Kidney (tissue), 13 donors: ENCODE measurements at regions not wholly inside any gene's neighbourhood (a gene's known extent, or its start where the extent isn't known, plus 50 kb on each side); places are given as distances from the start of the nearest gene placed in this dataset.

ENCODE experiments used
- DNase-seq, 5 donors: peaks; one replicate each; pipeline ENCODE4 v3.0.0-alpha.2; 2013 to 2020
- FAIRE-seq: peaks from 2 replicates; lab custom pipeline; 2012; peaks lifted over from hg19 to GRCh38; lab: Jason Lieb, UNC
- H3K27ac ChIP-seq, 2 donors: one replicate each; pipeline ENCODE4 v1.7.0; 2013; ENCODE audit warnings: low read depth in 2 of 2, low read length in 2 of 2, inconsistent platforms in 1 of 2
- H3K27me3 ChIP-seq: one replicate; pipeline ENCODE4 v1.7.1; 2013; ENCODE audit warnings: low read length, inconsistent platforms; ENCODE audit not compliant: control insufficient read depth, insufficient read depth
- H3K36me3 ChIP-seq, 3 donors: one replicate each; pipeline versions ENCODE4 v1.7.0 to v1.7.1; 2013; ENCODE audit warnings: low read length in 3 of 3, control low read depth in 1 of 3, inconsistent platforms in 1 of 3; ENCODE audit not compliant: insufficient read depth in 3 of 3, control insufficient read depth in 2 of 3
- H3K4me1 ChIP-seq, 3 donors: one replicate each; pipeline versions ENCODE4 v1.7.0 to v1.7.1; 2013; ENCODE audit warnings: low read length in 3 of 3, inconsistent platforms in 1 of 3, low read depth in 1 of 3; ENCODE audit not compliant: control insufficient read depth in 2 of 3, insufficient read depth in 2 of 3
- H3K4me3 ChIP-seq, 3 donors: one replicate each; pipeline versions ENCODE4 v1.7.0 to v1.8.1; 2013; ENCODE audit warnings: low read length in 3 of 3, control low read depth in 1 of 3, inconsistent platforms in 1 of 3
- H3K9ac ChIP-seq, 3 donors: one replicate each; pipeline versions ENCODE4 v1.7.0 to v1.7.1; 2013; ENCODE audit warnings: low read length in 3 of 3, control low read depth in 1 of 3, inconsistent platforms in 1 of 3
- H3K9me3 ChIP-seq, 3 donors: one replicate each; pipeline versions ENCODE4 v1.7.0 to v1.7.1; 2013; ENCODE audit warnings: low read length in 3 of 3, control low read depth in 1 of 3, inconsistent platforms in 1 of 3; ENCODE audit not compliant: control insufficient read depth in 2 of 3, insufficient read depth in 1 of 3
- intact Hi-C: fragments of 100-400 bp; cut with DNase I; formaldehyde crosslinking; loops from one replicate; pipeline ENCODE4 v1.11.1; 2022
- TF ChIP-seq, protein P1 (sequence below): IDR thresholded peaks from 3 replicates; pipeline ENCODE4 v1.5.1; 2012; ENCODE audit warnings: mild to moderate bottlenecking, moderate library complexity, borderline replicate concordance; ENCODE audit not compliant: insufficient read depth; ENCODE audit errors: extremely low read depth
- donor health status: control.
- donor health status: control.
- donor health status: control.
- donor health status: control.
- donor health status: control.
- donor health status: DM: yes; HTN: yes; CAD: no.
- donor health status: Normal renal cell carcinoma (clear cell type).

DNA sequence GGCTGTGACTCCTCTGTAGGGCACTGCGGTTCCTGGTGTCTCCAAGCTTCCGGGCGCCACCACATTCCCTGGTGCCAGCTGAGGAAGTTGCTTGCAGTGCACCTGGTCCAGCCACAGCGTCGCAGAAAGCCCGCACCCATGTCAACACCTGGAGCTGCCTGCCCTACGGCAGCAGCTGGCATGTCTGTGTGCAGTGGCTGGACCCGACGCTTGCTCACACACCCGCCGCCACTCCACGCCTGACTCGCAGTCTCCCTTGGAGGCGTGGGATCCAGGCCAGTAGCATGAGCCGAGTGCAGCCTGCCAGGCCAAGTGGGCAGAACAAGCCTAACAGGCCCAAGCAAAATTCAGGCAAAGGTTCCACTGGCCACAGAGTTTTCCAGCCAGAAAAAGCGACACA lies 118.1 kb upstream of the PHF14 start:
- DNase-seq, result peak in 1 of 5 donors; percentile 46
- no peaks in the 10 kb centered on the region for H3K27me3 ChIP-seq
- intact Hi-C loops, result no loop called here

DNA sequence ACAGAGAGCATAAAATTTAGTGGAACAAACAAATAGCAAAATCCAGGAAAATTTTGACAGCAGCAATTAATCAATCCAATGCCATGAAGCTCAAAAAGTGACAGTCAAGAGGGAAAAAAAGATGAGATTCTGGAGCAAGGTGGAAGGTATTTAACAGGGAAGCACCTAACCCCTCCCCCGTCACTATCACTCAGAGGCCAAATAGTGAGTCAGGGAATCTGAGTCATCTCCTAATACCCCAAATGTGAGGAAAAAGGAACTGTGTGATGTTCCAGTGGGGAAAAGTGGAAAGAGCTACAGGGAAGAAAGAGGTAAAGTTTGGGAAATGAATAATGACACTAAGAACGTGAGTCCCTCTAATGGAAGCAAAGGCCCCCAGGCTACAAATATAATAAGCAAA lies 113.2 kb upstream of the PHF14 start:
- Histone ChIP-seq H3K4me1 (no peaks in the 10 kb centered on the region), H3K27ac (no peak overlapping the region), H3K36me3 (no peaks in the 10 kb centered on the region), H3K9me3 (no peaks in the 10 kb centered on the region), H3K9ac (no peak overlapping the region), H3K27me3 (no peaks in the 10 kb centered on the region), H3K4me3 (no peak overlapping the region)
- DNase-seq, result no peak
- TF ChIP-seq, protein P1, sequence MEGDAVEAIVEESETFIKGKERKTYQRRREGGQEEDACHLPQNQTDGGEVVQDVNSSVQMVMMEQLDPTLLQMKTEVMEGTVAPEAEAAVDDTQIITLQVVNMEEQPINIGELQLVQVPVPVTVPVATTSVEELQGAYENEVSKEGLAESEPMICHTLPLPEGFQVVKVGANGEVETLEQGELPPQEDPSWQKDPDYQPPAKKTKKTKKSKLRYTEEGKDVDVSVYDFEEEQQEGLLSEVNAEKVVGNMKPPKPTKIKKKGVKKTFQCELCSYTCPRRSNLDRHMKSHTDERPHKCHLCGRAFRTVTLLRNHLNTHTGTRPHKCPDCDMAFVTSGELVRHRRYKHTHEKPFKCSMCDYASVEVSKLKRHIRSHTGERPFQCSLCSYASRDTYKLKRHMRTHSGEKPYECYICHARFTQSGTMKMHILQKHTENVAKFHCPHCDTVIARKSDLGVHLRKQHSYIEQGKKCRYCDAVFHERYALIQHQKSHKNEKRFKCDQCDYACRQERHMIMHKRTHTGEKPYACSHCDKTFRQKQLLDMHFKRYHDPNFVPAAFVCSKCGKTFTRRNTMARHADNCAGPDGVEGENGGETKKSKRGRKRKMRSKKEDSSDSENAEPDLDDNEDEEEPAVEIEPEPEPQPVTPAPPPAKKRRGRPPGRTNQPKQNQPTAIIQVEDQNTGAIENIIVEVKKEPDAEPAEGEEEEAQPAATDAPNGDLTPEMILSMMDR, result no peak
- intact Hi-C loops, result no loop called here
- no peak for FAIRE-seq

More for the DNA sequence above, 118.1 kb upstream of the PHF14 start:
- Histone ChIP-seq H3K9ac (no peak overlapping the region), H3K4me3 (no peak overlapping the region), H3K9me3 (no peaks in the 10 kb centered on the region), H3K36me3 (no peaks in the 10 kb centered on the region), H3K27ac (no peak overlapping the region), H3K4me1 (no peaks in the 10 kb centered on the region)
- TF ChIP-seq, protein P1, result no peak
- no peak for FAIRE-seq

DNA sequence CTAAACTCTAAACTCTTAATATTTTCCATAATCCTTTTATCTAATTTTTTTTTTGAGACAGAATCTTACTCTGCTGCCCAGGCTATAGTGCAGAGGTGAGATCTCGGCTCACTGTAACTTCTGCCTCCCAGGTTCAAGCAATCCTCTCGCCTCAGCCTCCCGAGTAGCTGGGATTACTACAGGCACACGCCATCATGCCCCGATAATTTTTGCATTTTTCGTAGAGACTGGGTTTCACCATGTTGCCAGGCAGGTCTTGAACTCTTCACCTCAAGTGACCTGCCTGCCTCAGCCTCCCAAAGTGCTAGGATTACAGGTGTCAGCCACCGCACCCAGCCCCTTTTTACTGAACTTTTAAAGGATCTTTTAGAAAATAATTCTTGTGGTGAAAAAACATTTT lies 110.2 kb upstream of the PHF14 start:
- FAIRE-seq, result no peak
- TF ChIP-seq, protein P1, result no peak
- intact Hi-C loops, result no loop called here

DNA sequence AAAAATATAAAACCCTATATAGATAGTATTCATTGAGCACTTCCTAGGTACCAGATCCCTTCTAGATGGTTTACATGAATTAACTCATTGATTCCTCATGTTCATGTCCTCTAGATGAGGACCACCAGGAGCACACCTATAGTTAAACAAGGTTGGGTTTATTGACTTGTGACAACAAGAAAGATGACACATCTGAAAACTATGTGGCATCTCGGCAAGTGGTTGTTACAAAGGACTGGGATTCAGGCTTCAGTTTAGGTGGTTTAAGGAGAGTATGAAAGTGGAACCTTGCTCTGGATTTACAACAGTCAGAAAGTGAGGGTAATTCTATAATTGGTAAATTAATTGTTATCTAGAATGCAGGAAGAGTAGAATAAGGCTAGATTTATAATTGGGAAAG lies 99.0 kb upstream of the PHF14 start:
- DNase-seq, result no peak
- intact Hi-C loops, result no loop called here
- Histone ChIP-seq H3K9me3 (peaks cover 0 to 3% (median 0%) of the 10 kb centered on the region in 3 donors), H3K4me3 (no peak overlapping the region), H3K9ac (no peak overlapping the region), H3K36me3 (no peaks in the 10 kb centered on the region), H3K27me3 (no peaks in the 10 kb centered on the region), H3K4me1 (no peaks in the 10 kb centered on the region), H3K27ac (no peak overlapping the region)
- no peak for FAIRE-seq
- TF ChIP-seq, protein P1, result no peak

More for the DNA sequence above, 110.2 kb upstream of the PHF14 start:
- no peaks in the 10 kb centered on the region for H3K4me1 ChIP-seq
- H3K27me3 ChIP-seq, result no peaks in the 10 kb centered on the region
- no peak for DNase-seq
- H3K4me3 ChIP-seq, result no peak overlapping the region
- H3K9ac ChIP-seq, result no peak overlapping the region
- no peaks in the 10 kb centered on the region for H3K36me3 ChIP-seq
- no peaks in the 10 kb centered on the region for H3K9me3 ChIP-seq
- H3K27ac ChIP-seq, result no peak overlapping the region
